Fibroblast of pulmonary artery (primary cell): ENCODE measurements at regions not wholly inside any gene's neighbourhood (a gene's known extent, or its start where the extent isn't known, plus 50 kb on each side); places are given as distances from the start of the nearest gene placed in this dataset.
"Not testable (repeated sequence)": the region's sequence is repeated elsewhere in the genome, so short reads cannot be mapped to it uniquely, and the experiment has no call there.

Experiments used
- DNase-seq: peaks from one replicate; pipeline ENCODE4 v3.0.0-alpha.2; 2010; ENCODE audit warnings: low read depth
- H3K4me3 ChIP-seq: replicated peaks from 2 replicates; pipeline ENCODE4 v1.5.1; 2011; ENCODE audit warnings: low read depth, mild to moderate bottlenecking, control low read depth, low read length, moderate library complexity
- CTCF ChIP-seq: IDR thresholded peaks from 2 replicates; pipeline ENCODE4 v1.5.1; 2011; ENCODE audit warnings: mild to moderate bottlenecking, control low read depth, low read length, inconsistent platforms; ENCODE audit errors: missing control alignments

GRCh38 chr19:28544451-28545261 is 668.3 kb downstream of the UQCRFS1 start:
- TF ChIP-seq CTCF = no peak
- H3K4me3 ChIP-seq = no peak overlapping the region
- no peak for DNase-seq

GRCh38 chr19:28543244-28543776 is 669.6 kb downstream of the UQCRFS1 start:
- H3K4me3 ChIP-seq = no peak overlapping the region
- no peak for TF ChIP-seq CTCF
- DNase-seq = no peak

- no peak for DNase-seq
- TF ChIP-seq CTCF = no peak
- H3K4me3 ChIP-seq = no peak overlapping the region
These were observed 670.3 kb downstream of the UQCRFS1 start for GRCh38 chr19:28542394-28543243.

- TF ChIP-seq CTCF = no peak
- DNase-seq = no peak
- no peak overlapping the region for H3K4me3 ChIP-seq
These were observed 671.2 kb downstream of the UQCRFS1 start for GRCh38 chr19:28541602-28542393.

- no peak overlapping the region for H3K4me3 ChIP-seq
- no peak for DNase-seq
- TF ChIP-seq CTCF = no peak
These were observed 671.9 kb downstream of the UQCRFS1 start for GRCh38 chr19:28541029-28541428.

GRCh38 chr19:28540385-28540784 is 672.6 kb downstream of the UQCRFS1 start:
- H3K4me3 ChIP-seq = not testable (repeated sequence)

More at GRCh38 chr19:28540385-28540784, 672.6 kb downstream of the UQCRFS1 start:
- DNase-seq = not testable (repeated sequence)
